ENCODE measurements at regions not wholly inside any gene's neighbourhood (a gene's known extent, or its start where the extent isn't known, plus 50 kb on each side); places are given as distances from the start of the nearest gene placed in this dataset.

GRCh38 chr16:63876103-63876502 lies 1245.8 kb downstream of the CDH11 start:
- TF ChIP-seq CTCF (IDR thresholded peaks at IDR 0.05; ENCODE audit: poor library complexity, severe bottlenecking) (no peak), TAF1 (IDR thresholded peaks at IDR 0.05; ENCODE audit: low read depth) (no peak), RAD21 (conservative IDR thresholded peaks at IDR 0.05) (no peak), REST (IDR thresholded peaks at IDR 0.05; ENCODE audit: borderline replicate concordance) (no peak), EZH2 (IDR thresholded peaks at IDR 0.05; ENCODE audit: borderline replicate concordance, insufficient read depth, low read length, poor library complexity, severe bottlenecking) (no peak), EP300 (conservative IDR thresholded peaks at IDR 0.05; ENCODE audit: poor library complexity, severe bottlenecking) (no peak)
